ENCODE measurements at regions not wholly inside any gene's neighbourhood (a gene's known extent, or its start where the extent isn't known, plus 50 kb on each side); places are given as distances from the start of the nearest gene placed in this dataset.
A peak's percentile ranks its signal among the peaks of the same experiment; 100 is the strongest.

DNA sequence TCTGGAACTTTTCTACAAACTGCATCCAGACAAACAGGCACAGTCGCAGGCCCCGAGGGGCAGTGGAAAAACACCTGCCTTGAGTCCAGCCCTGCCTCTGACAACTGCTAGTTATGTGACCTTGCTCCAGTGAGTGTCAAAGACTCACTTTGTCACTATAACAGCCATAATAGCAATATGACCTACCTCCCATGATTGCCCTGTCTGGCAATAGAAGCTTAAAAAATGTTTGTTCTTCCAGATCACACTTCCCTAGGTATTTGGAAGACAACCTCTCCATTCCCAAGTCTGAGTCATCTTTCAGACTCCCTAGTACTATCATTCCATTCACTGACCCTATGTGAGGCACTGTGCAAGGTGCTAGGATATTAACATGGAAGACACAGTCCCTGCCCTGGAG lies 74.5 kb downstream of the RPL27A start:
- Histone ChIP-seq H3K27ac (ENCODE audit: low read depth in 2 of 2, low read length in 1 of 2) (no peak overlapping the region), H3K4me3 (ENCODE audit: low read depth in 1 of 2, low read length in 2 of 2) (no peak overlapping the region), H3K9me3 (ENCODE audit: control insufficient read depth in 2 of 2, insufficient read depth in 1 of 2, low read depth in 1 of 2, low read length in 1 of 2) (no peaks in the 10 kb centered on the region), H3K36me3 (ENCODE audit: control insufficient read depth in 2 of 2, insufficient read depth in 2 of 2, low read length in 1 of 2) (no peaks in the 10 kb centered on the region), H3K27me3 (ENCODE audit: control insufficient read depth in 1 of 2, insufficient read depth in 2 of 2, low read length in 2 of 2) (no peaks in the 10 kb centered on the region), H3K4me1 (ENCODE audit: control insufficient read depth in 2 of 2, insufficient read depth in 2 of 2, low read length in 1 of 2) (peaks cover 2 to 3% of the 10 kb centered on the region in 2 donors)
- WGBS, 2 donors, result 56 to 72% methylated on average over 2 of the region's 2 CpGs

DNA sequence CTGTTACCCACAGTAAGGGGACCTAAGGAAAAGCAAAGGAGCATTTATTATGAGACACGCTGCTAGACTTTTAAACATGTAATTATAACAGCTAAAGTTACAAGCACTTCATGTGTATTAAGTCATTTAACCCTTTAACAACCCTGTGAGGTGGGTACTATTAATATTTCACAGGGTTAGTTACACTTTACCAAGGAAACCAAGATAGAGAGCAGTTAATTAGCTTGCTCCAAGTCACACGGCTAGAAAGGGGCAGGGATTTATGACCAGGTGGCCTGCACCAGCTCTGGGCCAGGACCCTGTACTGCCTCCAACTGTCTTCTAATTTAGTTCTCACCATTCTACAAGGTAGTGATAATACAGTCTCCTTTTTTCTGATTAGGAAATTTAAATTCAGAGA lies 74.9 kb downstream of the RPL27A start:
- Histone ChIP-seq H3K4me1 (ENCODE audit: control insufficient read depth in 2 of 2, insufficient read depth in 2 of 2, low read length in 1 of 2) (peaks cover 2 to 3% of the 10 kb centered on the region in 2 donors), H3K27ac (ENCODE audit: low read depth in 2 of 2, low read length in 1 of 2) (no peak overlapping the region)
- 56 to 67% methylated on average over 2 of the region's 2 CpGs for whole genome bisulfite sequencing, 2 donors

GRCh38 chr11:8758619-8759169 lies 76.1 kb downstream of the RPL27A start:
- Histone ChIP-seq H3K27me3 (ENCODE audit: control insufficient read depth in 1 of 2, insufficient read depth in 2 of 2, low read length in 2 of 2) (no peaks in the 10 kb centered on the region), H3K4me3 (ENCODE audit: low read depth in 1 of 2, low read length in 2 of 2) (no peak overlapping the region), H3K9me3 (ENCODE audit: control insufficient read depth in 2 of 2, insufficient read depth in 1 of 2, low read depth in 1 of 2, low read length in 1 of 2) (no peaks in the 10 kb centered on the region), H3K27ac (ENCODE audit: low read depth in 2 of 2, low read length in 1 of 2) (peak overlapping the region in 1 of 2 donors; percentile 48), H3K36me3 (ENCODE audit: control insufficient read depth in 2 of 2, insufficient read depth in 2 of 2, low read length in 1 of 2) (no peaks in the 10 kb centered on the region), H3K4me1 (ENCODE audit: control insufficient read depth in 2 of 2, insufficient read depth in 2 of 2, low read length in 1 of 2) (peaks cover 2 to 3% of the 10 kb centered on the region in 2 donors)
- WGBS, 2 donors, result 83 to 87% methylated on average over 11 of the region's 11 CpGs

More for the DNA sequence above, 74.9 kb downstream of the RPL27A start:
- no peaks in the 10 kb centered on the region for H3K27me3 ChIP-seq (ENCODE audit: control insufficient read depth in 1 of 2, insufficient read depth in 2 of 2, low read length in 2 of 2)
- H3K36me3 ChIP-seq (ENCODE audit: control insufficient read depth in 2 of 2, insufficient read depth in 2 of 2, low read length in 1 of 2), result no peaks in the 10 kb centered on the region
- H3K9me3 ChIP-seq (ENCODE audit: control insufficient read depth in 2 of 2, insufficient read depth in 1 of 2, low read depth in 1 of 2, low read length in 1 of 2), result no peaks in the 10 kb centered on the region
- no peak overlapping the region for H3K4me3 ChIP-seq (ENCODE audit: low read depth in 1 of 2, low read length in 2 of 2)

GRCh38 chr11:8759634-8760033 lies 77.0 kb downstream of the RPL27A start:
- Histone ChIP-seq H3K9me3 (ENCODE audit: control insufficient read depth in 2 of 2, insufficient read depth in 1 of 2, low read depth in 1 of 2, low read length in 1 of 2) (no peaks in the 10 kb centered on the region), H3K36me3 (ENCODE audit: control insufficient read depth in 2 of 2, insufficient read depth in 2 of 2, low read length in 1 of 2) (no peaks in the 10 kb centered on the region), H3K27me3 (ENCODE audit: control insufficient read depth in 1 of 2, insufficient read depth in 2 of 2, low read length in 2 of 2) (no peaks in the 10 kb centered on the region), H3K4me3 (ENCODE audit: low read depth in 1 of 2, low read length in 2 of 2) (no peak overlapping the region), H3K4me1 (ENCODE audit: control insufficient read depth in 2 of 2, insufficient read depth in 2 of 2, low read length in 1 of 2) (peaks cover 2 to 3% of the 10 kb centered on the region in 2 donors), H3K27ac (ENCODE audit: low read depth in 2 of 2, low read length in 1 of 2) (peak overlapping the region; percentile 14 to 78)
- 35 to 71% methylated on average over 1 of the region's 1 CpG for WGBS, 2 donors

- H3K4me3 ChIP-seq (ENCODE audit: low read depth in 1 of 2, low read length in 2 of 2), result no peak overlapping the region
- H3K9me3 ChIP-seq (ENCODE audit: control insufficient read depth in 2 of 2, insufficient read depth in 1 of 2, low read depth in 1 of 2, low read length in 1 of 2), result no peaks in the 10 kb centered on the region
- peak overlapping the region; percentile 46 to 62 for H3K27ac ChIP-seq (ENCODE audit: low read depth in 2 of 2, low read length in 1 of 2)
- no peaks in the 10 kb centered on the region for H3K27me3 ChIP-seq (ENCODE audit: control insufficient read depth in 1 of 2, insufficient read depth in 2 of 2, low read length in 2 of 2)
- H3K36me3 ChIP-seq (ENCODE audit: control insufficient read depth in 2 of 2, insufficient read depth in 2 of 2, low read length in 1 of 2), result no peaks in the 10 kb centered on the region
- peaks cover 2 to 3% of the 10 kb centered on the region in 2 donors for H3K4me1 ChIP-seq (ENCODE audit: control insufficient read depth in 2 of 2, insufficient read depth in 2 of 2, low read length in 1 of 2)
Measured at GRCh38 chr11:8760896-8761295, 78.3 kb downstream of the RPL27A start.

DNA sequence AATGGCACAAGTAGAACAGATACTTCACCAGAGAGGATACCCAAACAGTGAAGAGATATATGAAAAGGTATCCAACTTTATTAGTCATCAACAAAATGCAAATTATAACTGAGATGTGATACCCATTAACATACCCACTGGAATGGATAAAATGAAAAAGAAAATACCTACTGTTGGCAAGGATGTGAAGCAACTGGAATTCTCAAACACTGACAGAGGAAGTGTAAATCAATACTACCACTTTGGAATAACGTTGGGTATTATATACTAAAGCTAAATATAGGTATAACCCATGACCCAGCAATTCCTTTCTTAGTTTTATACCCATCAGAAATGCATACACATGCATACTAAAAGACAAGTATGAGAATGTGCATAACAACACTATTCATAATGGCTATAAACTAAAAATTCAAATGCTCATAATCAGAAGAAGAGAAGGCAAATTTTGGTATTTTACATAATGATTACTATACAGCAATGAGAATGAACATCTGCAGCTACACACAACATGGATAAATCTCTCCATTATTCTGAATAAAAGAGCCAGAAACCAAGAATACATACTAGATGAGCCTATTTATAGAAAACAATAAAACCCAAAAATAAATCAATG lies 80.6 kb downstream of the RPL27A start:
- H3K27ac ChIP-seq (ENCODE audit: low read depth in 2 of 2, low read length in 1 of 2), result no peak overlapping the region
- H3K36me3 ChIP-seq (ENCODE audit: control insufficient read depth in 2 of 2, insufficient read depth in 2 of 2, low read length in 1 of 2), result no peaks in the 10 kb centered on the region
- H3K27me3 ChIP-seq (ENCODE audit: control insufficient read depth in 1 of 2, insufficient read depth in 2 of 2, low read length in 2 of 2), result no peaks in the 10 kb centered on the region
- H3K4me3 ChIP-seq (ENCODE audit: low read depth in 1 of 2, low read length in 2 of 2), result no peak overlapping the region
- WGBS, 2 donors, result 0 to 26% methylated on average over 1 of the region's 1 CpG
- peaks cover 2 to 8% of the 10 kb centered on the region in 2 donors for H3K4me1 ChIP-seq (ENCODE audit: control insufficient read depth in 2 of 2, insufficient read depth in 2 of 2, low read length in 1 of 2)
- no peaks in the 10 kb centered on the region for H3K9me3 ChIP-seq (ENCODE audit: control insufficient read depth in 2 of 2, insufficient read depth in 1 of 2, low read depth in 1 of 2, low read length in 1 of 2)

GRCh38 chr11:8765294-8765693 lies 82.7 kb downstream of the RPL27A start:
- no peak overlapping the region for H3K4me3 ChIP-seq (ENCODE audit: low read depth in 1 of 2, low read length in 2 of 2)
- H3K36me3 ChIP-seq (ENCODE audit: control insufficient read depth in 2 of 2, insufficient read depth in 2 of 2, low read length in 1 of 2), result no peaks in the 10 kb centered on the region
- H3K4me1 ChIP-seq (ENCODE audit: control insufficient read depth in 2 of 2, insufficient read depth in 2 of 2, low read length in 1 of 2), result peaks cover 2 to 14% of the 10 kb centered on the region in 2 donors
- WGBS, 2 donors, result 61 to 77% methylated on average over 1 of the region's 1 CpG
- H3K27me3 ChIP-seq (ENCODE audit: control insufficient read depth in 1 of 2, insufficient read depth in 2 of 2, low read length in 2 of 2), result no peaks in the 10 kb centered on the region
- H3K9me3 ChIP-seq (ENCODE audit: control insufficient read depth in 2 of 2, insufficient read depth in 1 of 2, low read depth in 1 of 2, low read length in 1 of 2), result no peaks in the 10 kb centered on the region
- H3K27ac ChIP-seq (ENCODE audit: low read depth in 2 of 2, low read length in 1 of 2), result peak overlapping the region in 1 of 2 donors; percentile 45

- 66 to 69% methylated on average over 8 of the region's 8 CpGs for WGBS, 2 donors
- Histone ChIP-seq H3K4me1 (ENCODE audit: control insufficient read depth in 2 of 2, insufficient read depth in 2 of 2, low read length in 1 of 2) (peaks cover 2 to 13% of the 10 kb centered on the region in 2 donors), H3K4me3 (ENCODE audit: low read depth in 1 of 2, low read length in 2 of 2) (no peak overlapping the region), H3K36me3 (ENCODE audit: control insufficient read depth in 2 of 2, insufficient read depth in 2 of 2, low read length in 1 of 2) (no peaks in the 10 kb centered on the region), H3K27ac (ENCODE audit: low read depth in 2 of 2, low read length in 1 of 2) (peak overlapping the region; percentile 82 to 88), H3K27me3 (ENCODE audit: control insufficient read depth in 1 of 2, insufficient read depth in 2 of 2, low read length in 2 of 2) (no peaks in the 10 kb centered on the region), H3K9me3 (ENCODE audit: control insufficient read depth in 2 of 2, insufficient read depth in 1 of 2, low read depth in 1 of 2, low read length in 1 of 2) (no peaks in the 10 kb centered on the region)
Measured at GRCh38 chr11:8766043-8766987, 83.7 kb downstream of the RPL27A start.

GRCh38 chr11:8766988-8767374 lies 84.4 kb downstream of the RPL27A start:
- Histone ChIP-seq H3K36me3 (ENCODE audit: control insufficient read depth in 2 of 2, insufficient read depth in 2 of 2, low read length in 1 of 2) (no peaks in the 10 kb centered on the region), H3K9me3 (ENCODE audit: control insufficient read depth in 2 of 2, insufficient read depth in 1 of 2, low read depth in 1 of 2, low read length in 1 of 2) (no peaks in the 10 kb centered on the region), H3K27me3 (ENCODE audit: control insufficient read depth in 1 of 2, insufficient read depth in 2 of 2, low read length in 2 of 2) (no peaks in the 10 kb centered on the region), H3K27ac (ENCODE audit: low read depth in 2 of 2, low read length in 1 of 2) (peak overlapping the region; percentile 82 to 88), H3K4me1 (ENCODE audit: control insufficient read depth in 2 of 2, insufficient read depth in 2 of 2, low read length in 1 of 2) (peaks cover 2 to 12% of the 10 kb centered on the region in 2 donors), H3K4me3 (ENCODE audit: low read depth in 1 of 2, low read length in 2 of 2) (no peak overlapping the region)
- 70 to 73% methylated on average over 7 of the region's 7 CpGs for WGBS, 2 donors

Data from esophagus (tissue), 2 donors.